ENCODE measurements at regions not wholly inside any gene's neighbourhood (a gene's known extent, or its start where the extent isn't known, plus 50 kb on each side); places are given as distances from the start of the nearest gene placed in this dataset.

DNA sequence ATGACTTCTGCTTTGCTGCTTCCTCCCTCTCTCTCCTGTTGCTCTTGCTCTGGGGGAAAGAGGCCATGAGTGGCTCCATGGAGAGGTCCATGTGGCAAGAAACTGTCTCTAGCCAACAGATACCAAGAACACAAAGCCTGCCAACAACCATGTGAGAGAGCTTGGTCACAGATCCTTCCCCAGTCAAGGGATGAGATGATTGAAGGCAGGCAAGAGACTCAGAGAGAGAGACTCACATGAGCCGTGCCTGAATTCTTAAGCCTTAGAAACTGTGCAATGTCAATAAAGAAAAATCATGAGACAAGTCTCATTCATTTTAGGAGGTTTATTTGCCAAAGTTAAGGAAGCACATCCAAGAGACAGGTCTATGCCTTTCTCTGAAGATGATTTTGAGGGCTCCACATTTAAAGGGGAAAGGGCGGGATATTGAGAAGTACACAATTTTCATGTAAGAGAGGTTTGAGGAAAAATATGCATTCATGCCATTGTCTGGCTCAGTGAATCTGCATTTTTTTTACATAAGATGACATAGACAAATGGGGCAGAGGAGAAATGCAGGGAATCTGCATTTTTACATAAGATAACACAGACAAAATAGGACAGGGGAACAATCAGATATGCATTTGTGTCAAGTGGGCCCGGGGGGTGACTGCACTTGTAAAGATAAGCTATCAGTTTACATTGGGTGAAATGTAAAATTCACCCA, 59.5 kb upstream of the SUCLG2 start:
- no peak for TF ChIP-seq MAX (IDR thresholded peaks at IDR 0.05; ENCODE audit: low read depth)
- TF ChIP-seq, protein P1, sequence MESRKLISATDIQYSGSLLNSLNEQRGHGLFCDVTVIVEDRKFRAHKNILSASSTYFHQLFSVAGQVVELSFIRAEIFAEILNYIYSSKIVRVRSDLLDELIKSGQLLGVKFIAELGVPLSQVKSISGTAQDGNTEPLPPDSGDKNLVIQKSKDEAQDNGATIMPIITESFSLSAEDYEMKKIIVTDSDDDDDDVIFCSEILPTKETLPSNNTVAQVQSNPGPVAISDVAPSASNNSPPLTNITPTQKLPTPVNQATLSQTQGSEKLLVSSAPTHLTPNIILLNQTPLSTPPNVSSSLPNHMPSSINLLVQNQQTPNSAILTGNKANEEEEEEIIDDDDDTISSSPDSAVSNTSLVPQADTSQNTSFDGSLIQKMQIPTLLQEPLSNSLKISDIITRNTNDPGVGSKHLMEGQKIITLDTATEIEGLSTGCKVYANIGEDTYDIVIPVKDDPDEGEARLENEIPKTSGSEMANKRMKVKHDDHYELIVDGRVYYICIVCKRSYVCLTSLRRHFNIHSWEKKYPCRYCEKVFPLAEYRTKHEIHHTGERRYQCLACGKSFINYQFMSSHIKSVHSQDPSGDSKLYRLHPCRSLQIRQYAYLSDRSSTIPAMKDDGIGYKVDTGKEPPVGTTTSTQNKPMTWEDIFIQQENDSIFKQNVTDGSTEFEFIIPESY (IDR thresholded peaks at IDR 0.05; ENCODE audit: borderline replicate concordance, low read depth): no peak
- no peak for TF ChIP-seq RAD21 (IDR thresholded peaks at IDR 0.05; ENCODE audit: low read length)
- no peak for TF ChIP-seq CTCF (IDR thresholded peaks at IDR 0.05)
- TF ChIP-seq YY1 (IDR thresholded peaks at IDR 0.05; ENCODE audit: low read depth): no peak
- TF ChIP-seq EZH2phosphoT487 (IDR thresholded peaks at IDR 0.05; ENCODE audit: borderline replicate concordance, low read depth): no peak
- no peak for TF ChIP-seq SMC3 (IDR thresholded peaks at IDR 0.05; ENCODE audit: low read depth, low read length)
- TF ChIP-seq, protein P2, sequence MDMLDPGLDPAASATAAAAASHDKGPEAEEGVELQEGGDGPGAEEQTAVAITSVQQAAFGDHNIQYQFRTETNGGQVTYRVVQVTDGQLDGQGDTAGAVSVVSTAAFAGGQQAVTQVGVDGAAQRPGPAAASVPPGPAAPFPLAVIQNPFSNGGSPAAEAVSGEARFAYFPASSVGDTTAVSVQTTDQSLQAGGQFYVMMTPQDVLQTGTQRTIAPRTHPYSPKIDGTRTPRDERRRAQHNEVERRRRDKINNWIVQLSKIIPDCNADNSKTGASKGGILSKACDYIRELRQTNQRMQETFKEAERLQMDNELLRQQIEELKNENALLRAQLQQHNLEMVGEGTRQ (IDR thresholded peaks at IDR 0.05; ENCODE audit: borderline replicate concordance, low read depth, low read length): no peak
- TF ChIP-seq NRF1 (IDR thresholded peaks at IDR 0.05; ENCODE audit: low read depth, low read length): no peak
- no peak for TF ChIP-seq EP300 (IDR thresholded peaks at IDR 0.05; ENCODE audit: borderline replicate concordance in 1 of 2, low read depth in 1 of 2, low read length in 1 of 2)
